NCI-H748 (cell line): ENCODE measurements at regions not wholly inside any gene's neighbourhood (a gene's known extent, or its start where the extent isn't known, plus 50 kb on each side); places are given as distances from the start of the nearest gene placed in this dataset.

Source experiments
- DNase-seq: peaks from one replicate; lab custom pipeline; 2025; ENCODE audit not compliant: unreplicated experiment; lab: John Stamatoyannopoulos, UW

DNA sequence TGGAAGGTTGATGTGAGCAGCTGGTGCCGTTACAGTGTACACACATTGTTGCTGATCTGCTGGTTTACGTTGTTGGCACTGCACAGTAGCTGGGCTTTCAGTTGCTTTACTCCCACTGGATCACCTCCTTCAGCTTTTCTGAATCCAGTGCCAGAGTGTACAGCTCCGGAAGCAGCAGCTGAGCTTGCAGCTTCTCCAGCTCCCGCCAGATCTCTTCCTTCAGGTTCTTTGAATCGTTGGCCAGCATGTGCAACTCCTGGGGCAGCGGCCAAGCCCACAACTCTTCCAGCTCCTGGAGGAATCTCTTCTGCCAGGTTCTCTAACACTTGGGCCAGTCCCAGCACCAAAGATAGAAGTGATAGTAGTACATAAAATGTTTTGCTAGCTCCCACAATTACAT is 149.7 kb upstream of the RRP15 start:
- DNase-seq, result no peak

DNA sequence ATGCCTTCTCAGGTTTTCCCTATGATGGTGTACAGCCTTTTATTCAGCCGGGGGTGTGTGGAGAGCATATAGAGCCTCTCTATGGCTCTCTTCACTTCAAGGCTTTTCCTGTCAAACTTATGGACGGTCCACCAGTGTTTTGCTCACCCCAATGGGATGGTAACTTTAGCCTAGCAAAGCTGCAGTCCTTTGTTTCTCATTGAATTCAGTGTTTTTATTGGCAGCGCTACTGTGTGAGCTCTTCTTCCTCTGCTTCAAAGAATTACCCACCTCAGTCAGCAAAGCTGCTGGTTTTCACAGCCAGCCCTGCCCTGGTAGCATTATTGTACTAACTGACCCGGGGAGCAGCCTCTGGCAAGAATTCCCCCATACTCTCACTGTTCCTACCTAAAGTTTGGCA is 145.3 kb upstream of the RRP15 start:
- DNase-seq, result no peak

- peak; percentile 67 for DNase-seq
Observed at GRCh38 chr1:218156595-218156994, 128.5 kb upstream of the RRP15 start.

DNA sequence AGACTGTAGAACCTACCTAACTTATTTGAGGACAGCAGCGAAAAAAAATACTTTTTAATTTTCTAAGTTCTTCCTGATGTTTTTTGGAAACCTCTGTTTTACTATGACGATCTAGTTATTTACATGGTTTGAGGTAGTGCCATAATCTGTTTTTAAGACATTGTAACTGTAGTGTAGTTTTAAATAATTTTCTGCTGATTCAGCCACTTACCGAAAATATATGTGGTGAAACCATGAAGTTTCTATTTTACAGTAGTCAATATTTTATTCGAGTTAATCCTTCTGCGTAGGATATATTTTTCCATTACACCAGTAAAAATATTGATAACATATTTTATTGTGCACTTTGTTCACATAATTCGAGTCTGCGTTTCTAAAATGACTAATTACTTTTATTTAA is 121.7 kb upstream of the RRP15 start:
- no peak for DNase-seq

DNA sequence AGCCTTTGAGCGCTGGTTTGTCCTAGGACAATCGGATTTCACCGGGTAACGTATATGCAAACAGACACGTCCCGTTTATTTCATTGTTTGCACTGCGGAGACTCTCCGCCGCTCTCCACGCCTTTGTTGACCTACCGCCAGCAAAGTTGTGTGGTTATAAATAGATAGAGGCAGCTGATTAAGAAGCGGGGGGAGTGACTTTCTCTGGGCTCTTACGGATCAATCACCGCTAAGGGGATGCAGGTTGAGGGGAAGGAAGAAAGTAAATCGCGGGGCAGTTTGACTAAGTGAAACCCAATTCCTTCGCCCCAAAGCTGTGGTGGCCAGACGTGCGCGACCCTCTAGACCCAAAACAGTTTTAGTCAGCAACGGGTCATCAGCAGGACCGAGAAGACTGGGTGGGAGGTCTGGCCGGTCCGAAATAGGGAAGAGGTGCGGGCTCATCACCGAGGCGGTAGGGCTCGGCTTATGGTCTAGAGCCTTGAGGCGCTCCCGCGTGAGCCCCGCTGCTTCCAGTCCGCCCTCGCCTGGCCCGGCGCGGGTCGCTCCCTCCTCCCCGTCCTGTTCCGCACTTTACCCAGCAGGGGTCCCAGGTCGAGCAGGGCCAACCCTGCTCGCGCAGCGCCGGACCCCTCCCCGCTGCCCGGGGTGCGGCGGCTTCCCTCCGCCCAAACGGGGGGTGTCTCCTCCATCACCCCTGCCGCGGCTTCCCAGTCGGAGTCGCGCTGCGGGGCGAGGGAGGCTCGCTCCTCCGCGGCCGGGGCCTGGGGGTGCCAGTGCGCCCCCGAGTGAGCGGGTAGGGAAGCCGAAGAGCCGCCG is 120.8 kb upstream of the RRP15 start:
- peak; percentile 82 for DNase-seq

DNA sequence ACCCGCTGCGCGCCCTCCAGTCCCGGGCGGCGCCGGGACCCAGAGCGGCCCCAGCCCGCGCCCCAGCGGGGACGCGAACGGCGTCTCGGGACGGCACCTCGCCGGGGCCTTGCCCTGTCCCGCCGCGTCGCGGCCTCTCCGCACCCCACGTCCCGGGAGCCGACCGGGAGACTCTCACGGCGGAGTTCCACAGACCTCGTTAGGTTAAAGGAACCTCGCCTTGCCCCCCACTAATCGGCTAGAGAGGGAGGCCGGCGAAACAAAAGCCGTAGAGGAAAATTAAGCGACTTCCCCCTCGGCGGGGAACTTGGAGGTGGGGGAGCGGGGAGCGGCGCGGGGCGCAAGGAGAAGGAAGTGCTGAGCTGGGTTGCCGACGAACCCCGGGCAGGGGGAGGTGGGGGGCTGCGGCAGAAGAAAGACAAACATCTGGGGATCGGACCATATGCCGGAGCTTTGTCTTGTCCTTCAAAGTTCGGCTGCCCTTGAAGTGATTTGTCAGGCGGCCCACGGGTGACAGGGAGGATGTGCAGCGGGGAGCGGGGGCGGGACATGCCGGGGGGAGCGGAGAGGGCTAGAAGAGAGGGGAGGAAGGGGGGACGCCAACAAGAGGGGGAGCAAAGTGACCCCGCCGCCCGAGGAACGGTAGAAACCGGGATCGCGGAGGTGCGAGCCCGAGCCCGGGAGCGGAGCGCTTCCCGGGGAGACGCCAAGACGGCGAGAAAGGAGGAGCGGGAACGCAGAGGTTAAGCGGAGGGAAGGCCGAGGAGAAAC is 120.0 kb upstream of the RRP15 start:
- DNase-seq, result peak; percentile 51

GRCh38 chr1:218165701-218166114 is 119.4 kb upstream of the RRP15 start:
- DNase-seq, result peak; percentile 51

DNA sequence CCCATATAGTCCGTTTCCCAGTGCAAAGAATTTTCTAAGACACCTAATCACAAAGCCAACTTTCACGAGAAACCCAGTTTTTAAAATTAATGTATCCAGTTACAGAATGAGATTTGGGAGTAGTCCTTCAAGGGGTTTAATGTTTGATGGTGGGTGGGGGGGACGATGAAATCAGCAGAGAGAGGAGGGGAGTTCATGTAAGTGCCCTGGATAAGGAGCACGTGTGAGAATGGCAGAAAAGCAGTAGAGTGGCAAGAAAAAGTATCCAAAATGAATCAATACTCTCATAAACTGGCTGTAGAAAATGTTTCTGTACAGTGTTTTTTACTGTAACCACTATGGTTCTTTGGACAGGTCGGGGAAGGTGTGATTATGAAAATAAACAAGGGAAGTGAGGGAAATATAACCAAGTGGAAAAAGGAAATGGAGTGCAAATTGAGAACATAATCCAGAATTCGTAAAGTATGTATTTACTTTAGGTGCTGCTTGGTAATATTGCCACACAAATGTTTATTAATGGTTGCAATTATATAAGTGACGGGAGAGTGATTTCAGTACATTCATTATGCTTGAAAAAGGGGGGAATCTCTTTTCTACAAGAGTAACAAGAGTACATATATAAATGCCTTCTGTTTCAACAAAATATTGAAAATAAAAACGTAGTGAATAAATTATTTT is 118.7 kb upstream of the RRP15 start:
- no peak for DNase-seq

DNA sequence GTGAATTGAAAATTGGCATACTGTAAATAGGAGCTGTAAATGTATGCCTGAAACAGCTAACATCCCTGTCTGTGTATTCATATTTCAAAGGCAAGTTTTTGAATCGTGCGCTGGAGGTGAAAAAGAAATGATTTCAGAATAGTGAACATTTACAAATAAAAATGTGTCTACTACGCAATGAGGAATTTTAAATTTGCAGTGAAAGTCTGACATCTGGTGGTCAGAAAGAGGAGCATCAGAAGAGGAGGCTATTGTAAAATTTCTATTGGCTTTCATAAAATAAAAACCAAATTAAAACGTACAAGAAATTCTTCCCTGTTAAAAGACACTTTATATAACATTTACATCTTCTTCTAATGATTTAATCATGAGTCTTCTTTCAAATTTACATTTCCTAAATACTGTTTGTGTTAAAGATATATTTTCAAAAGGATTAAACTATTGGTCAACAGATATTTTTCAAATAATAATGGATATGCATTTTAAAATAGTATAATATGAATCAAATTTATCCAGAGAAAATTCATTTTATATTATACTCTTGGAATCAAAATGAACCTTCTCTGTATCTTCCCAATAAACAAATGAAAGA is 113.7 kb upstream of the RRP15 start:
- peak; percentile 48 for DNase-seq

- no peak for DNase-seq
Observed at GRCh38 chr1:218182455-218182854, 102.6 kb upstream of the RRP15 start.

- no peak for DNase-seq
Observed at GRCh38 chr1:218200979-218201378, 84.1 kb upstream of the RRP15 start.

- no peak for DNase-seq
Observed at GRCh38 chr1:218201601-218202000, 83.5 kb upstream of the RRP15 start.

- no peak for DNase-seq
Observed at GRCh38 chr1:218205721-218206120, 79.4 kb upstream of the RRP15 start.

DNA sequence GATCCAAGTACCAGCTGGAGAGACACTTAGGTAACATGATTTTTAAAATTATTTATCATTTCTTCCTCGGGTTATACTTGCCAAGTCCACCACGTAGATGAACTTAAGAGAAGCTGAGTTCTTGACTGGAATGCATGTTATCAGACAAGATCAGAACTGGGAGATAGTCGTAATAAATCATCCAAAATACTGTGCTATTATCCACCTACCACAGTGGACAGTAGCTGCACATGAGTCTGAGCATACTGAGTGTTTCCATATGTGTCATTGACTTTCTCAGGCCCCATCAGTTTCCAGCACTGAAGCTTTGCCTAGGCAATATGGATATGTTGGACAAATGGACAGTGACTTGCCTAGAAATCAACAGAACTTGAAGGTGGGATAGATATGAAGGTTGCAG is 77.9 kb upstream of the RRP15 start:
- DNase-seq, result no peak

- no peak for DNase-seq
Observed at GRCh38 chr1:218209351-218209861, 75.7 kb upstream of the RRP15 start.

- DNase-seq, result no peak
Observed at GRCh38 chr1:218211241-218211640, 73.9 kb upstream of the RRP15 start.

DNA sequence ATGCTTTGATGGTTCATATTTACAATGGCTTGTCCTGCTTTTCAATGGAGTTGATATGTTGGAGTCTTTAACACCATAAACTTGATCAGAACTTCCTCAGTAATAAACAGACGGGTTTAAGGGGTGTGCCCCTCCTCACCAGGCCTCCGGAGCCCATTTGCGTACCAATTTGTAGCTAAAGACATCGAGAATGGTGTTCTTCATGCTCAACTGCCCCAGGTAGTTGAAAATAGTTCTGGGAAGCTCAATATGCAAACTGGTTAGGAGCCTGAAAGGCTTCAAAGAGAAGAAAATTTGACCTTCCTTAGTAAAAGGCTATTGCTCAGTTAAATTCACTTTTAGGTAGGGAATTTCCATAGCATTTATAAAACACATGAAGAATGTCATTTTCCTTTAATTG is 68.1 kb upstream of the RRP15 start:
- no peak for DNase-seq

DNA sequence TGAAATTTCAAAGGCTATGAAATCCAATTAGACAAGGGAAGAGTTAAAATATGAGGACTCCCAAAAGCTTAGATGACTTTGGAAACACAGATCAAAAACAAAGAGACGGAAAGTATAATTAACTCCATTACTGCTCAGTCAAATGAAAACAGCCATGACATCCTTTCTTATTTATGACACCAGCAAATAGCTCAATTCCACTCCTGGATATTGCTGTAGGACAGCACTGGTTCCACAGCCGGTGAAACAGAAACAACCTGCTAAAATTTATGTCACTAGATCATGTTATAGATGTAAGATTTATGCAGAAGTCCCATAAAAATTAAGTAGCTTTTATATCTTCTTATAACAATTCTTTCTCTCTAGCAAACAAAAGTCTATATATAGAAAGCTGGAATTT is 65.6 kb upstream of the RRP15 start:
- no peak for DNase-seq

- no peak for DNase-seq
Observed at GRCh38 chr1:218224101-218224500, 61.0 kb upstream of the RRP15 start.

- DNase-seq, result no peak
Observed at GRCh38 chr1:218226005-218226404, 59.1 kb upstream of the RRP15 start.
